Activated CD4-positive, alpha-beta memory T cell treated with anti-CD3 and anti-CD28 coated beads, Interleukin-2, amount 10 ng/mL, durations not matched to agents 7 days and 5 days (primary cell): ENCODE measurements at regions not wholly inside any gene's neighbourhood (a gene's known extent, or its start where the extent isn't known, plus 50 kb on each side); places are given as distances from the start of the nearest gene placed in this dataset.
"Not testable (repeated sequence)": the region's sequence is repeated elsewhere in the genome, so short reads cannot be mapped to it uniquely, and the experiment has no call there.

Experiments
- CTCF ChIA-PET: fragments of 350-600 bp; sonication (Branson Sonifier 250); formaldehyde crosslinking; loops from one replicate; lab custom pipeline; 2021; ENCODE audit warnings: antibody characterized with exemption, inconsistent platforms; lab: Charles Lee
- POLR2A ChIA-PET: fragments of 350-600 bp; sonication (Branson Sonifier 250); formaldehyde crosslinking; loops from one replicate; lab custom pipeline; 2021; ENCODE audit warnings: antibody characterized with exemption; lab: Charles Lee
- DNase-seq: peaks from one replicate; pipeline ENCODE4 v3.0.0-alpha.2; 2020
- H3K27ac Mint-ChIP-seq: one replicate; pipeline ENCODE4 v1.8.0; 2021; ENCODE audit warnings: mild to moderate bottlenecking, mixed read lengths
- H3K27me3 Mint-ChIP-seq: one replicate; pipeline ENCODE4 v1.8.0; 2021; ENCODE audit warnings: mixed read lengths
- H3K36me3 Mint-ChIP-seq: one replicate; pipeline ENCODE4 v1.8.0; 2021; ENCODE audit warnings: low read depth, mixed read lengths
- H3K4me1 Mint-ChIP-seq: one replicate; pipeline ENCODE4 v1.8.0; 2021; ENCODE audit warnings: mixed read lengths
- H3K4me3 Mint-ChIP-seq: one replicate; pipeline ENCODE4 v1.8.0; 2021; ENCODE audit warnings: mild to moderate bottlenecking, mixed read lengths
- H3K9me3 Mint-ChIP-seq: one replicate; pipeline ENCODE4 v1.8.0; 2021; ENCODE audit warnings: mixed read lengths

DNA sequence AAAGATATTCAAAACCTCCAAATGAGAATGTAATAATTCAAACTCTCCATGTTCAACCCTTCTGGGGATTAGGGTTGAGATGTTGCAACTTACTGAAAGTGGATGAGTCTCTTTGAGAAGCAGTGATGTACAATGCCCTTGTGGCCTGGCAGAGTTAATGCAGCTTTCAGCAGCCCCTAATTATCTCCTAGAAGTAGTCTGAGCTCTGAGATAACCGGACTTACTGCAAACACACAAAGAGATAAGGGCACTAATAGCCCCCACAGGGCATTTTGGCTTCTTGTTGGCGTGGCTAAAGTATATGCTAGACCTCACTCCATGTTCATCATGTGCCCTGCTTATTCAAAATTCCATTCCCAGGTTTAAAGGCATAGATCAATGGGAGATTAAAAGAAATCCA, 404.7 kb downstream of the NEBL start:
- DNase-seq = no peak
- no peak overlapping the region for H3K4me3 Mint-ChIP-seq
- peaks cover 9% of the 10 kb centered on the region for H3K9me3 Mint-ChIP-seq
- no peaks in the 10 kb centered on the region for H3K36me3 Mint-ChIP-seq
- POLR2A ChIA-PET = no interaction called here
- no peak overlapping the region for H3K27ac Mint-ChIP-seq
- no peaks in the 10 kb centered on the region for H3K27me3 Mint-ChIP-seq
- H3K4me1 Mint-ChIP-seq = no peaks in the 10 kb centered on the region
- CTCF ChIA-PET = no interaction called here

DNA sequence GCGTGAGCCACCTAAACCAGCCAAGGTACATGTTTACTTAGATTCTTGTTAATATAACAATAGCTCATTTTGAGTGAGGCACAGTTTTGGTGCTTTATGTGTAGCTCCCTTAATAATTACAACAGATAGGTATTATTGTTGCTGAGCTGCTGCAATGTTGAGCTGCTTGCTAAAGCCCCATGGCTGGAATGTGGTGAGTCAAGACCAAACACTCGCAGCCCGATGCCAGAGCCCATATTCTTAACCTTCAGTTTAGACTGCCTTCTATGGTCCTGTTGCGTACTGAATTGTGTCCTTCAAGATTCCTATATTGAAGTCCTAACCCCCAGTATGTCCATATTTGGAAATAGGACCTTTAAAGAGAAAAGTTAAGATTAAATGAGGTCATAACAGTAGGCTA, 407.1 kb downstream of the NEBL start:
- H3K27ac Mint-ChIP-seq = no peak overlapping the region
- H3K36me3 Mint-ChIP-seq = no peaks in the 10 kb centered on the region
- POLR2A ChIA-PET = no interaction called here
- peaks cover 11% of the 10 kb centered on the region for H3K9me3 Mint-ChIP-seq
- CTCF ChIA-PET = no interaction called here
- no peak for DNase-seq
- H3K4me3 Mint-ChIP-seq = no peak overlapping the region
- no peaks in the 10 kb centered on the region for H3K27me3 Mint-ChIP-seq
- no peaks in the 10 kb centered on the region for H3K4me1 Mint-ChIP-seq

DNA sequence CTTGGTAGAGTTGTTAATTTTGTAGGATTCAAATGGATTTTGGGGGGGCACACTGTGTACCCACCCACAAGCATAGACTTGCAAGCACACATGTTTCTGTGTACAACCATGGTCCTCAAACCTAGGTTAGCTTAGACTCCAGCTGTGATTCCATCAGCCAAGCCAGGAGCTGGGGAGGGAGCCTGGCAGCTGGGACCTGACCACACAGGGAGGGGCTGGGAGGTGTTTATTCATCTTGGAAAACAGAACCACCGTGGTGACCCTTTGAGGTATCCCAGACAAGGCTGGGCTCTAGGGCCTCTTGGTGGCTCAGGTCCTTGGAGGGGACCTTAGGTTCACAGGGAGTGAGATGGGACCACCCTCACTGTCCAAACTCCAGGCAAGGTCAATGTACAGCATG, 410.3 kb downstream of the NEBL start:
- H3K4me1 Mint-ChIP-seq = no peaks in the 10 kb centered on the region
- CTCF ChIA-PET = no interaction called here

DNA sequence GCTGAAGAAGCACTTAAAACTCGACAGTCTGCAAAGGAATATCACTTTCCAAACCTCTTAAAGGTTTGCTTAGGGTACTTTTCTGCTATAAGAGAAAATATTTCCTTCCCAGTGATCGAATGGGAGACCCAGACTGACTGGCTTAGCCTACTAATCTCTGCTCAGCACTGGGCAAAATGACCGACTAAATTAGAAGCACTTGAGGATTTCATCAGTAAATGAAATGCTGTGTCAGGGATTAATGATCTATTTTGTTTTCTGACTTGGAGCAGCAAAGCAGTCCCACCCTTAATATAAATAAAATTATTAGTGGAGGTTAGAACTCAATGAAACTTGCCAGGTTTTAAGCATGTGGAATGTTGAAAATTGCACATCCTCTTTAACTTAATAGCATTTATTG, 411.6 kb downstream of the NEBL start:
- POLR2A ChIA-PET = no interaction called here
- no peak overlapping the region for H3K4me3 Mint-ChIP-seq
- CTCF ChIA-PET = no interaction called here
- peaks cover 5% of the 10 kb centered on the region for H3K9me3 Mint-ChIP-seq
- H3K27ac Mint-ChIP-seq = no peak overlapping the region
- DNase-seq = no peak
- no peaks in the 10 kb centered on the region for H3K27me3 Mint-ChIP-seq
- H3K4me1 Mint-ChIP-seq = no peaks in the 10 kb centered on the region
- H3K36me3 Mint-ChIP-seq = no peaks in the 10 kb centered on the region

More for the DNA sequence above, 410.3 kb downstream of the NEBL start:
- no peak overlapping the region for H3K27ac Mint-ChIP-seq
- POLR2A ChIA-PET = no interaction called here
- H3K36me3 Mint-ChIP-seq = no peaks in the 10 kb centered on the region
- no peaks in the 10 kb centered on the region for H3K27me3 Mint-ChIP-seq
- DNase-seq = no peak
- peaks cover 3% of the 10 kb centered on the region for H3K9me3 Mint-ChIP-seq
- H3K4me3 Mint-ChIP-seq = no peak overlapping the region

DNA sequence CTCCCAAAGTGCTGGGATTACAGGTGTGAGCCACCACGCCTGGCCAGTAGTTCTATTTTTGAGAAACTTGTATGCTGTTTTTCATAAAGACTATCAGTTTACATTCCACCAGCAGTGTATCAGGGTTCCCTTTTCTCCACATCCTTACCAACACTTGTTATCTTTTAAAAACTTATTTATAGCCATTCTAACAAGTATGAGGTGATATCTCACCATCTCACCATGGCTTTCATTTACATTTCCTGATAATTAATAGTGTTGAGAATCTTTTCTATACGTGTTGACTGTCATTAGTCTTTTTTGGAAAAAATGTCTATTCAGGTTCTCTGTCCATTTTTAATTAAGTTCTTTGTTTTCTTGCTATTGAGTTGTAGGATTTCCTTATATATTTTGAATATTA, 416.1 kb downstream of the NEBL start:
- no peaks in the 10 kb centered on the region for H3K36me3 Mint-ChIP-seq
- no peaks in the 10 kb centered on the region for H3K4me1 Mint-ChIP-seq
- no peak for DNase-seq
- H3K27me3 Mint-ChIP-seq = no peaks in the 10 kb centered on the region
- no peak overlapping the region for H3K27ac Mint-ChIP-seq
- no peak overlapping the region for H3K4me3 Mint-ChIP-seq
- ChIA-PET POLR2A (no interaction called here), CTCF (no interaction called here)
- H3K9me3 Mint-ChIP-seq = peaks cover 5% of the 10 kb centered on the region

DNA sequence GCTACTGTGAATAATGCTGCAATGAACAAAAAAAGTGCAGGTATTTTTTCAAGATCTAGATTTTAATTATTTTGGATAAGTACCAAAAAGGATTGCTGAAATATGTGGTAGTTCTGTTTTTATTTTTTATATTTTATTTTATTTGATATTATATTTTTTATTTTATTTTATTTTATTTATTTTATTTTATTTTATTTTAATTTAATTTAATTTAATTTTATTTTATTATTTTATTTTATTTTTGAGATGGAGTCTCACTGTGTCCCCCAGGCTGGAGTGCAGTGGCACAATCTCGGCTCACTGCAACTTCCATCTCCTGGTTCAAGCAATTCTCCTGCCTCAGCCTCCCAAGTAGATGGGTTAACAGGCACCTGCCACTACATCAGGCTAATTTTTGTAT, 416.5 kb downstream of the NEBL start:
- CTCF ChIA-PET, DNase-seq, H3K27me3 Mint-ChIP-seq, H3K4me3 Mint-ChIP-seq, H3K4me1 Mint-ChIP-seq, POLR2A ChIA-PET, H3K36me3 Mint-ChIP-seq, H3K27ac Mint-ChIP-seq, H3K9me3 Mint-ChIP-seq: not testable (repeated sequence)

DNA sequence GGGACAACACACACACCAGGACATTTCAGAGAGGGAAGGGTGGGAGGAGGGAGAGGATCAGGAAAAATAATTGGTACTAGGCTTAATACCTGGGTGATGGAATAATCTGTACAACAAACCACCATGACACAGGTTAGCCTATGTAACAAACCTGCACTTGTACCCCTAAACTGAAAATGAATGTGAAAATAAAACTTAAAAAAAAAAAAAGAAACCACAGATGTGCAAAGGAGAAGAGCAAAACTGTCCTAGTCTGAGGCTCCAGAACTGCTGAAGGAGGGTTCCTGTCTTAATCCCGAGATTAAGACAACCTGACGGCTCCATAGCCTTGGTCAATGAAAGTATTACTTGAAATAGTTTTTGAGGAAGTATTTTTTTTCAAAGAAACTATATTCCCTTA, 423.0 kb downstream of the NEBL start:
- no peaks in the 10 kb centered on the region for H3K4me1 Mint-ChIP-seq
- no peak overlapping the region for H3K27ac Mint-ChIP-seq
- DNase-seq = no peak
- H3K36me3 Mint-ChIP-seq = no peaks in the 10 kb centered on the region
- POLR2A ChIA-PET = no interaction called here
- no peak overlapping the region for H3K4me3 Mint-ChIP-seq
- H3K9me3 Mint-ChIP-seq = peaks cover 7% of the 10 kb centered on the region
- H3K27me3 Mint-ChIP-seq = no peaks in the 10 kb centered on the region
- CTCF ChIA-PET = no interaction called here

DNA sequence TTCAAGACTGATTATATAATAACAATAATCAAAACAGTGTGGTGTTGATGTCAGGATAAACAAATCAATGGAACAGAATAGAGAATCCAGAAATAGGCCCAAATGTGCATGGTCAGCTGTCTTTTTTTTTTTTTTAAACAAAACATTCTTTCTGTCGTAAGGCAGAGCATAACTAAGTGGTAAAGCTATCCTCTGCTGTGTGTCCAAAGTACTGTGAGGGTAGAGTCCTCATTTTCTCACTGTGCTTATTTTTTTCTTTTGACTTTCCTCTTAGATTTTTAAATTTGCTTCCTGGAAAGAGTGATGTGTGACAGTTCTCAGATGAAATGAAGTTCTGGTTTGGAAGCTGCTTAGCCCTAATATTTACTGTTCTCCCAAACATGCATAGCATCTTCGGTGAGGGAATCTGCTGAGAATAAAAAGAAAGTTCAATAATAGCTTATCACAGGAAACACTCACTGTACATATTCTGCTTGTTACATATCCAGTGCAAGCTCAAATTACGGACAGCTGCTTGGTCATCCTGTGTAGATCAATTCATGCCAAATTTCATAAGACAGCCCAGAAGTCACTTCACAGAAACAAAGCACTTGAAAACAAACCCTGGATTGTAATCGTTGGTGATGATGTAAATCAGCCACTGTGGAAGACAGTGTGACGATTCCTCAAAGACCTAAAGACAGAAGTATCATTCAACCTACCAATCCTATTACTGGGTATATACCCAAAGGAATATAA, 423.9 kb downstream of the NEBL start:
- DNase-seq = no peak
- CTCF ChIA-PET = no interaction called here
- Mint-ChIP-seq H3K4me3 (no peak overlapping the region), H3K9me3 (peaks cover 8% of the 10 kb centered on the region), H3K27ac (no peak overlapping the region), H3K36me3 (no peaks in the 10 kb centered on the region), H3K4me1 (no peaks in the 10 kb centered on the region), H3K27me3 (no peaks in the 10 kb centered on the region)
- POLR2A ChIA-PET = no interaction called here

DNA sequence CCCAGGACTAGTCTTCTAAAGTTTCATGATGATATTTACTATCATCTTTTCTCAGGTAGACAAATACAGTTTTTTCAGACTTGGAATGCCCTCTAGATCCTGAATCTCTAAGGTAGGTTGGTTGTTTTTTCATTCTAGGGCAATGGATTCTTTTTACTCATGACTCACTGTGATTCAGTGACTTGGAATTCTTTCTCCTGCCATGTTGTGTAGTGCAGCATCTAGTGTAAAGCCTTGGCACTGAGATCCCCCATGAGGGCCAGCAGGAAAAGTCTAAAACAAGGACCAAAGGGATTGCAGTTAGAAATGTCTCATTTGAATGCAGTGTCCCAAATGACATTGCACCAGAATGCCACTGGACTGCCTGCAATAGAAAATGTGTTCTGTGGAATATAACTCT, 430.4 kb downstream of the NEBL start:
- DNase-seq = no peak
- ChIA-PET POLR2A (no interaction called here), CTCF (no interaction called here)
- Mint-ChIP-seq H3K4me1 (no peaks in the 10 kb centered on the region), H3K36me3 (no peaks in the 10 kb centered on the region), H3K9me3 (peaks cover 27% of the 10 kb centered on the region), H3K27me3 (no peaks in the 10 kb centered on the region), H3K27ac (no peak overlapping the region), H3K4me3 (no peak overlapping the region)

DNA sequence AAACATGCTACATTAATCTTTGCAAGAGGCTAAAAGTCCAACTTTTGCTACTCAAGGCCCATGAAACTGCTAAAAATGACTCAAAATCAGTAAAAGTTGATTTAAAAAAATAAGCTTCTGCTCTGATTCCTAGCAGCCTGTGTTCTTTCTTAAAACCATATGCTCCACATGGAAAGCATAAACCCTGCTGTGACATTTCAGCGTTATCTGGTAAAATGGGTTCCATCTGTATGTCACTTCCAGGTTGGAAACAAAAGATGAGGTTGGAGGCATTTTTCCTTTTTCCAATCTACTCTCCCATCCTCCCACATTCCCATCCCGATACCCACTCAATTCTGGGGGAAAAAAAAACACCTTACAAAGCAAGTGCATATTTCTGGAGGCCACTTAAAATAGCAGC, 439.5 kb downstream of the NEBL start:
- H3K4me1 Mint-ChIP-seq = no peaks in the 10 kb centered on the region
- peaks cover 6% of the 10 kb centered on the region for H3K9me3 Mint-ChIP-seq
- no peaks in the 10 kb centered on the region for H3K36me3 Mint-ChIP-seq
- CTCF ChIA-PET = no interaction called here
- no peak overlapping the region for H3K4me3 Mint-ChIP-seq
- POLR2A ChIA-PET = no interaction called here
- H3K27me3 Mint-ChIP-seq = no peaks in the 10 kb centered on the region
- H3K27ac Mint-ChIP-seq = no peak overlapping the region
- DNase-seq = no peak

DNA sequence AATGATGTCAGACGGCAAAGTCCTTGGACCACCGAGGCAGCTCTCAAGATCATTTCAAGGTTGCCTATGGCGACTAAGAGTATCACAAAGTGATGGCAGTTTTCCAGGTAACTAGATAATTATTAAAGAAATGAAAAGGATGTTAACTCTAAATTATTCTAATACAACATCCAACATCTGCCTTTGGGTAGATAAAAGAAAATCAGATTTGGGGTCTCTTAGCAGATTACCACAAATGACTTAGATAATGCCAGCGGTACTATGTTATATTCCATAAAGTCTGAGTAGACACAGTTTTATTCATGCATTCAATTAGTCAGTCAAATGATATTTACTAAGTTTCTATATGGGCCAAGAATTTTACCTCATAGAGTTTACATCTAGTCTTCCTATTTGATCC, 441.3 kb downstream of the NEBL start:
- ChIA-PET CTCF (no interaction called here), POLR2A (no interaction called here)
- no peaks in the 10 kb centered on the region for H3K36me3 Mint-ChIP-seq
- no peaks in the 10 kb centered on the region for H3K4me1 Mint-ChIP-seq
- H3K27ac Mint-ChIP-seq = no peak overlapping the region
- H3K27me3 Mint-ChIP-seq = no peaks in the 10 kb centered on the region
- no peak for DNase-seq
- peaks cover 4% of the 10 kb centered on the region for H3K9me3 Mint-ChIP-seq
- H3K4me3 Mint-ChIP-seq = no peak overlapping the region

DNA sequence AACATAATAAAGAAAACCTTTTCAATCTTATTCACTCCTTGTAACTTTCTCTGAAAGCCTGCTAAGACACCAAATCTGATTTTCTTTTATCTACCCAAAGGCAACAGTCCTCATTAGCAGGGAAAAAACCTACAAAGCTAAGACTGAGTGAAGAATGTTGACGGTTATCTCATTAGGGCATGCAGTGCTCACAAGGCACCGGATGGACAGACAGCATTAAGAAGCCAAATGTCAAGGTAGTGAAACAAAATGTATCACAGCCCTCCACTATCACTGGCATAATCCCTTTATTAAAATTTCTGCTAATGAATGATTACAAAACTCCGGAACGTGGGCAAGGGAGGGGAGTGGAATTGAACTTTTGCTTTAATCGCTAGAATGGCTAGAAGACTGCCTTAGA, 442.8 kb downstream of the NEBL start:
- no peak overlapping the region for H3K4me3 Mint-ChIP-seq
- CTCF ChIA-PET = no interaction called here
- no peak overlapping the region for H3K27ac Mint-ChIP-seq
- H3K36me3 Mint-ChIP-seq = no peaks in the 10 kb centered on the region
- no peak for DNase-seq
- peaks cover 6% of the 10 kb centered on the region for H3K9me3 Mint-ChIP-seq
- no peaks in the 10 kb centered on the region for H3K27me3 Mint-ChIP-seq
- POLR2A ChIA-PET = no interaction called here
- H3K4me1 Mint-ChIP-seq = no peaks in the 10 kb centered on the region

DNA sequence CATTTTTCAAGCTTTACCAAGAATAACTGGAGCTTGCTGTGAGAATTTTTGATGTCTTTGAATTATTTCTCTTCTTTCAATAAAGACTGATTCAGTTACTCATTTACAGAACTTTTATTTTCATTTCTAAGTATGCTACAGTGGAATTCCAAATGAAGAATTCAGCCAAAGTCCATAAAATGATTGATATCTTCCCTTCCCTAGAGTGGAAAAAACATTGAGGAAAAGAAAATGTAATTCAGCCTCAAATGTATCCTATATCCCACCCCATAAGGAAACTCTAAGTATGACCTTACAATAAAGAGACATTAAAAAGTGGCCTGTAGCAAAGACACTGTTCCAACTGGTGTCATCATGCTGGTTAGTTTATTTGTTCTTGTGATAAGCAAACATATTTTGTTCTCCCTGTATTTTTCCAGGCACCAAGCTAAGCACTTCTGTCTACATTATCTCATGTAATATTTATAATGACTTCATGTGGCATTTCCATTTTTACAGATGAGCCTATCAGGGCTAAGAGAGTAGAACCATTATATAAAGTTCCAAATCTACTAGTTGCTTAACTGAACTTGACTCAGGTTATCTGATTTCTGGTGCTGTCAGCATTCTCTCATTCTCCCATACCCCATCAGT, 450.4 kb downstream of the NEBL start:
- no peaks in the 10 kb centered on the region for H3K4me1 Mint-ChIP-seq
- peaks cover 3% of the 10 kb centered on the region for H3K9me3 Mint-ChIP-seq
- CTCF ChIA-PET = no interaction called here
- H3K27me3 Mint-ChIP-seq = no peaks in the 10 kb centered on the region
- H3K36me3 Mint-ChIP-seq = no peaks in the 10 kb centered on the region
- no peak overlapping the region for H3K27ac Mint-ChIP-seq
- no peak for DNase-seq
- POLR2A ChIA-PET = no interaction called here
- H3K4me3 Mint-ChIP-seq = no peak overlapping the region

DNA sequence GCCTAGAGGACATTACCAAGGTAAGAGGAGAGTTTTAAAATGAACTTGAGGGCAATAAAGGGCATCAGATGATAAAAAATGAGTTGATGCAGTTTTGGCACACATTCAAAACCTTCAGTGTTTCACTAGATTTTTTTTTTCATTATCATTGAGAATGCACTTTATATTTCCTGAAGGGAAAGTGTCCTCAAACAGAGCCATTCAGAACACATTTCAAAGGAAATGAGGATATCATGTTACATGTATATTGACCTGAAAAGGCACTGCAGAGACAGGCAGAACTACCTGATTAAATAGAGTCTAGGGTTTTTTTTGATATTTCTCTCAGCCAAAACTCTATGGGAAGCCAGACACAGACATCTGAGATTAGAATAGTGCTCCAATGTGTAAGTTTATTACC, 454.0 kb downstream of the NEBL start:
- peaks cover 11% of the 10 kb centered on the region for H3K9me3 Mint-ChIP-seq
- no peak overlapping the region for H3K4me3 Mint-ChIP-seq
- ChIA-PET CTCF (no interaction called here), POLR2A (no interaction called here)
- DNase-seq = no peak
- H3K27ac Mint-ChIP-seq = no peak overlapping the region
- H3K27me3 Mint-ChIP-seq = no peaks in the 10 kb centered on the region
- H3K36me3 Mint-ChIP-seq = no peaks in the 10 kb centered on the region
- H3K4me1 Mint-ChIP-seq = no peaks in the 10 kb centered on the region
